Hindlimb muscle (tissue), 1 donor: ENCODE measurements at regions not wholly inside any gene's neighbourhood (a gene's known extent, or its start where the extent isn't known, plus 50 kb on each side); places are given as distances from the start of the nearest gene placed in this dataset.
"Not testable (repeated sequence)": the region's sequence is repeated elsewhere in the genome, so short reads cannot be mapped to it uniquely, and the experiment has no call there.

Experiments
- DNase-seq: peaks from one replicate; pipeline ENCODE4 v3.0.0-alpha.2; 2013

- DNase-seq = no peak
Observed at GRCh38 chr7:156379324-156380070, 261.1 kb upstream of the RNF32 start.

- no peak for DNase-seq
Observed at GRCh38 chr7:156378806-156379205, 261.8 kb upstream of the RNF32 start.

GRCh38 chr7:156376317-156376716 lies 264.3 kb upstream of the RNF32 start:
- DNase-seq = no peak

- DNase-seq = no peak
Observed at GRCh38 chr7:156374335-156374734, 266.2 kb upstream of the RNF32 start.

- not testable (repeated sequence) for DNase-seq
Observed at GRCh38 chr7:156369929-156370328, 270.6 kb upstream of the RNF32 start.

- no peak for DNase-seq
Observed at GRCh38 chr7:156368053-156368843, 272.3 kb upstream of the RNF32 start.

GRCh38 chr7:156363751-156364150 lies 276.8 kb upstream of the RNF32 start:
- DNase-seq = no peak

- DNase-seq = no peak
Observed at GRCh38 chr7:156360835-156361234, 279.7 kb upstream of the RNF32 start.

GRCh38 chr7:156356551-156356950 lies 284.0 kb upstream of the RNF32 start:
- no peak for DNase-seq

GRCh38 chr7:156353352-156353751 lies 287.2 kb upstream of the RNF32 start:
- DNase-seq = no peak

GRCh38 chr7:156347703-156348248 lies 292.8 kb upstream of the RNF32 start:
- not testable (repeated sequence) for DNase-seq

GRCh38 chr7:156347132-156347531 lies 293.4 kb upstream of the RNF32 start:
- no peak for DNase-seq

GRCh38 chr7:156344595-156344994 lies 296.0 kb upstream of the RNF32 start:
- DNase-seq = no peak

- DNase-seq = no peak
Observed at GRCh38 chr7:156334636-156335035, 305.9 kb upstream of the RNF32 start.

- no peak for DNase-seq
Observed at GRCh38 chr7:156327916-156328315, 312.7 kb upstream of the RNF32 start.

GRCh38 chr7:156327474-156327873 lies 313.1 kb upstream of the RNF32 start:
- DNase-seq = no peak

- no peak for DNase-seq
Observed at GRCh38 chr7:156324201-156324600, 316.4 kb upstream of the RNF32 start.

GRCh38 chr7:156321430-156321829 lies 319.1 kb upstream of the RNF32 start:
- DNase-seq = not testable (repeated sequence)

GRCh38 chr7:156318926-156319325 lies 321.6 kb upstream of the RNF32 start:
- no peak for DNase-seq

- no peak for DNase-seq
Observed at GRCh38 chr7:156318426-156318825, 322.1 kb upstream of the RNF32 start.

- peak; percentile 3 for DNase-seq
Observed at GRCh38 chr7:156309016-156309620, 331.5 kb upstream of the RNF32 start.

- DNase-seq = no peak
Observed at GRCh38 chr7:156307193-156307592, 333.4 kb upstream of the RNF32 start.

GRCh38 chr7:156305351-156305750 lies 335.2 kb upstream of the RNF32 start:
- no peak for DNase-seq
